ENCODE measurements at regions not wholly inside any gene's neighbourhood (a gene's known extent, or its start where the extent isn't known, plus 50 kb on each side); places are given as distances from the start of the nearest gene placed in this dataset.

- Histone ChIP-seq H3K27me3 (ENCODE audit: control insufficient read depth, low read length) (no peaks in the 10 kb centered on the region), H3K9me2 (replicated peaks; ENCODE audit: control insufficient read depth, low read length) (no peaks in the 10 kb centered on the region), H3K4me2 (ENCODE audit: low read length) (no peak overlapping the region), H3K79me2 (ENCODE audit: control insufficient read depth, low read length) (no peaks in the 10 kb centered on the region), H3K36me3 (ENCODE audit: control insufficient read depth, low read length) (no peaks in the 10 kb centered on the region), H3K27ac (ENCODE audit: low read depth, low read length) (no peak overlapping the region), H3K9me3 (ENCODE audit: control insufficient read depth, insufficient read depth, low read length) (peaks cover 2% of the 10 kb centered on the region; the same call in 1 of the 2 replicates), H3K4me3 (ENCODE audit: low read length) (no peak overlapping the region), H3F3A (ENCODE audit: control insufficient read depth, insufficient read depth) (no peaks in the 10 kb centered on the region), H3K4me1 (ENCODE audit: control insufficient read depth, low read length) (no peaks in the 10 kb centered on the region), H4K20me1 (ENCODE audit: control insufficient read depth, insufficient read depth, low read depth, low read length) (no peaks in the 10 kb centered on the region)
- TF ChIP-seq EZH2phosphoT487 (IDR thresholded peaks at IDR 0.05; ENCODE audit: borderline replicate concordance, low read length) (no peak), CTCF (IDR thresholded peaks at IDR 0.05; ENCODE audit: low read depth, low read length, poor library complexity, severe bottlenecking) (no peak)
Observed at GRCh38 chr18:67790527-67790926, 274.0 kb upstream of the DSEL start.

- Histone ChIP-seq H4K20me1 (ENCODE audit: control insufficient read depth, insufficient read depth, low read depth, low read length) (no peaks in the 10 kb centered on the region), H3K4me1 (ENCODE audit: control insufficient read depth, low read length) (no peaks in the 10 kb centered on the region), H3K36me3 (ENCODE audit: control insufficient read depth, low read length) (no peaks in the 10 kb centered on the region)
Observed at GRCh38 chr18:67789165-67789545, 272.6 kb upstream of the DSEL start.

GRCh38 chr18:67788310-67789164, 272.0 kb upstream of the DSEL start:
- TF ChIP-seq EZH2phosphoT487 (IDR thresholded peaks at IDR 0.05; ENCODE audit: borderline replicate concordance, low read length) (no peak), CTCF (IDR thresholded peaks at IDR 0.05; ENCODE audit: low read depth, low read length, poor library complexity, severe bottlenecking) (no peak)
- Histone ChIP-seq H3K9me2 (replicated peaks; ENCODE audit: control insufficient read depth, low read length) (no peaks in the 10 kb centered on the region), H3K79me2 (ENCODE audit: control insufficient read depth, low read length) (no peaks in the 10 kb centered on the region), H3K4me1 (ENCODE audit: control insufficient read depth, low read length) (no peaks in the 10 kb centered on the region), H3K27me3 (ENCODE audit: control insufficient read depth, low read length) (no peaks in the 10 kb centered on the region), H3F3A (ENCODE audit: control insufficient read depth, insufficient read depth) (no peaks in the 10 kb centered on the region), H3K36me3 (ENCODE audit: control insufficient read depth, low read length) (no peaks in the 10 kb centered on the region), H4K20me1 (ENCODE audit: control insufficient read depth, insufficient read depth, low read depth, low read length) (no peaks in the 10 kb centered on the region), H3K27ac (ENCODE audit: low read depth, low read length) (no peak overlapping the region), H3K9me3 (ENCODE audit: control insufficient read depth, insufficient read depth, low read length) (peaks cover 2% of the 10 kb centered on the region; the same call in 1 of the 2 replicates), H3K4me2 (ENCODE audit: low read length) (no peak overlapping the region), H3K4me3 (ENCODE audit: low read length) (no peak overlapping the region)

More at GRCh38 chr18:67789165-67789545, 272.6 kb upstream of the DSEL start:
- H3F3A ChIP-seq (ENCODE audit: control insufficient read depth, insufficient read depth): no peaks in the 10 kb centered on the region
- no peak overlapping the region for H3K4me3 ChIP-seq (ENCODE audit: low read length)
- H3K4me2 ChIP-seq (ENCODE audit: low read length): no peak overlapping the region
- no peaks in the 10 kb centered on the region for H3K79me2 ChIP-seq (ENCODE audit: control insufficient read depth, low read length)
- TF ChIP-seq CTCF (IDR thresholded peaks at IDR 0.05; ENCODE audit: low read depth, low read length, poor library complexity, severe bottlenecking) (no peak), EZH2phosphoT487 (IDR thresholded peaks at IDR 0.05; ENCODE audit: borderline replicate concordance, low read length) (no peak)
- H3K27me3 ChIP-seq (ENCODE audit: control insufficient read depth, low read length): no peaks in the 10 kb centered on the region
- no peak overlapping the region for H3K27ac ChIP-seq (ENCODE audit: low read depth, low read length)
- H3K9me3 ChIP-seq (ENCODE audit: control insufficient read depth, insufficient read depth, low read length): peaks cover 2% of the 10 kb centered on the region; the same call in 1 of the 2 replicates
- no peaks in the 10 kb centered on the region for H3K9me2 ChIP-seq (replicated peaks; ENCODE audit: control insufficient read depth, low read length)
